Stimulated activated CD8-positive, alpha-beta memory T cell treated with anti-CD3 and anti-CD28 coated beads, Interleukin-2, amount 100 ng/mL, for 1 hour (primary cell): ENCODE measurements at regions not wholly inside any gene's neighbourhood (a gene's known extent, or its start where the extent isn't known, plus 50 kb on each side); places are given as distances from the start of the nearest gene placed in this dataset.
"Not testable (repeated sequence)": the region's sequence is repeated elsewhere in the genome, so short reads cannot be mapped to it uniquely, and the experiment has no call there.

Experiments used
- DNase-seq, 2 donors: peaks; one replicate each; pipeline ENCODE4 v3.0.0-alpha.2; 2020; ENCODE audit warnings: low read depth in 2 of 2

DNA sequence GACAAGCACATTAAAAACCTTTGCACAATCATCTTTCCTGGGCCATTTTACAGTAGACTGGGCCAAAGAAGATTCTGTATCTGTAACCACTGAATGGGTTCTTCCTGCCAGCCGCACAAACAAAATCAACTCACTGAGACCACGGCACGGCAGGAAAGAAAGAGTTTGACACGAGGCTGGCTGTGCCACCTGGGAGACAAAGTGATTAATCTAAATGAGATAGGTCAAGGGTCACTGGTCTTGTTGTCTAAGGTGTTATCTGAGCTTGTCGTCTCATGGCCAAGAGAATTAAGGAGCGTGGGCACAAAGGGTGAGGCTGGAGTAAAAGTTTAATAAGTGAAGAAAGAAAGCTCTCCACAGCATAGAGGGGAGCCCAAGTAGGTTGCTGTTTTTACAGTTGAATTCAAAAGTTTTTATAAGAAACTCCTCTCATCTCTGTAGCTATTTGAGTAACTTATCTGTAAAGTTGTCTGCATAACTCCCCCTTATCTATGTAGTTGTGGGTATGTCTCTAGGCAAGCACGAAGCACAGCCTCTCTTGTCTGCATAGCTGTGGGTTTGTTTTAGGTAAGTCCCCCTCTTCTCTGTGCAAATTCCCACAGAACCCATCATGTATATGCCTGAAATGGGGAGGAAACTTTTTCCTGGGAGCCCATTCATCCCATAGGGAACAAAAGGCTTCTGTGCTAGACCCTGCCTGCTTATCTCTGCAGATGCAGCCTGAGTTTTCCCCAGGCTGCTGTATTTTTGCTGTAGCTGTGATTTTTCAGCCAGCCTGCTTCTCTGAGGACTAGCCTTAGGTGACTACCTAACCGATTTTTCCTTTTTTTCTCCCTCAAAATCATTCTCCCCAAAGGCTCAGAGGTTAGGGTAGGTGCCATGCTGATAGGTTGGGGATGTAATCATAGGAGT lies 1314.6 kb upstream of the TMEM132C start:
- no peak for DNase-seq

DNA sequence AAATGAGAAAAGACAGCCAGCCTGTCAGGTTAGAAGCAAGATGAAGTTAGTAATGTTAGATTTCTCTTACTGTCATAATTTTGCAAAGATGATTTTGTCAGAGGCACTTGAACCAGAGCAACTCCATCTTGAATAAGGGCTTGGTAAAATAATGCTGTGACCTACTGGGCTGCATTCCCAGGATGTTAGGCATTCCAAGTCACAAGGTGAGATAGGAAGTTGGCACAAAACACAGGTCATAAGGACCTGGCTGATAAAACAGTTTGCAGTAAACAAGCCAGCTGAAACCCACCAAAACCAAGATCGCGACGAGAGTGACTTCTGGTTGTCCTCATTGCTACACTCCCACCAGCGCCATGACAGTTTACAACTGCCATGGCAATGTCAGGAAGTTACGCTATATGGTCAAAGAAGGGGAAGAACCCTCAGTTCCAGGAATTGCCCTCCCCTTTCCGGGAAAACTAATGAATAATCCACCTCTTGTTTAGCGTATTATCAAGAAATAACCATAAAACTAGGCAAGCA lies 1313.5 kb upstream of the TMEM132C start:
- DNase-seq, result no peak

DNA sequence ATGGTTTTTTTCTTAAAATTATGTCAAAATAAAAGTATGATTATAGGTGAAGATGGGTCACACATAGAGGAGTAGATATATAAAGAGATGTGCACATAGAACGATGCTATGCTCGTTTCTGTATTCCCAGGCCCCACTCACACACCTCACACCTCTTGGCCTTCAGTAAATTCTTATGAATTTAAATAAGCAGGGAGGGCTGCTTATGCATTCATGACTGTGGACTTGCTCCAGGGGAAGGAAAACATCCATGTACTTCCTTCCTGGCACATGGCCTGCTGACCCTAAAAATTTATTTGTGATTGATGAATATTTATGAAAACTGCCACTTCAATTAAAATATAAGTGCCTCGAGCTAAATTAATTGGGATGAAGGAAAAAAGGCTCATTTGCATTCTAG lies 1306.7 kb upstream of the TMEM132C start:
- no peak for DNase-seq

DNA sequence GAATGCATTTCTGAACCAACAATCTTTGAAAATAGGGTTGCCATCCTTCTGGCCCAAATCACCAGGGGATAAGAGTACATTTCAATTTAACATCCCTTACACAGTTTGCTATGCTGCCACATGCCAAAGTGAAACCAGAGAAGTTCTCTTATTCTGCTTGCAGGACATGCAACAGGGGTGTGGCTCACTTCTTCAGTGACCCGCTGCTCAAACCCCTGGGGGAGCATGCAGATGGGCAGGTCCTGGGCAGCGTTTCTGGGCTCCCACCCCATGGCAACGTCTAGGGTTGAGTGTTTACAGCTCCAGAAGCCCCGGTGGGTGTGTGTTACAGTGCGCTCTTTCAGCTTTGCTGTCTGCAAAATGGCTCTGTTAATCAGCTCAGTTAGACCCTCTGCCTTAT lies 1306.3 kb upstream of the TMEM132C start:
- DNase-seq, result no peak

DNA sequence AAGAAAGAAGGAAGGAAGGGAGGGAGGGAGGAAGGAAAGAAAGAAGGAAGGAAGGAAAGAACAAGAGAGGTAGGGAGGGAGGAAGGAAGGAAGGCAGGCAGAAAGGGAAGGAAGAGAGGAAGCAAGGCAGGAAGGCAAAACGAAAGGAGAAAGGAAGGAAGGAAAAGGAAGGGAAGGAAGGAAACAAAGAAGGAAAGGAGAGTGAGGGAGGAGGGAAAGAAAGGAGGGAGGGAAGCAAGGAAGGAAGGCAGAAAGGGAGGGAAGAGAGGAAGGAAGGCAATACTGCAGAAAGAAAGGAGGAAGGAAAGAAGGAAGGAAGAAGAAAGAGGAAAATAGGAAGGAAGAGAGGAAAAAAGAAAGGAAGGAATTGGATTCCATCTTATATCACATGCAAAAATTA lies 1303.1 kb upstream of the TMEM132C start:
- DNase-seq, result no peak

DNA sequence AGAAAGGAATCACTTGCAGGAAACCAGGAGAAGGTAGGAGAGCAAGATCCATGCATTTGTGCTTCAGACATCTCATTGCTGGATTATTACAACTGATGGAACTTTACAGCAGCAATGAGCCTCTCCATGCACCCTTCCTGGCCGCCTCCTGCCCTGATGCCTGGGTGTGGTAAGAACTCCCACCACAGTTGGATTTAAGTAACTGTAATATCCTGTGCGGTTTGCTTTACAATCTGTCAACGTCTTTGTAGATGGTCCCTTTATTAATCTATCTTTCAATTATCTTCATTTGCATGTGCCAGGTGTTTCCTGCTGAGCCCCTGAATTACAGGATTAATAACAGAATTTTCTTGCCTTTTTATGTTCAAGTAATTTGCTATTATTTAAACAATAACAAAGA lies 1300.5 kb upstream of the TMEM132C start:
- DNase-seq, result no peak

DNA sequence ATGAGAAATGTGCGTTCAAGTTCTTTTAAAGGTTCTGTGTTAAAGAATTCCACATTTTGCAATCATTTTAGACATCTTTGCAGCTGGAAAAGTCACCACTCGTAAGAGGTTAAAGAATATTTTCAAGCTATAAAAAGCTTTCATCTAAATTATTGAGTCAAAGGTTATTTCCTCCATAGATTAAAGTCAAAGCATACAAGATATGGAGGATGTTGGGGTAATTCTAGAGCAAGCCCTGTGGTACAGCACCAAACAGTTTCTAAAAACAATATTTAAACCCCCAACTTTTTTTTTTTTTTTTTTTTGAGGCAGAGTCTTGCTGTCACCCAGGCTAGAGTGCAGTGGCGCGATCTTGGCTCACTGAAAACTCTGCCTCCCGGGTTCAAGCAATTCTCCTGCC lies 1299.8 kb upstream of the TMEM132C start:
- DNase-seq, result no peak

DNA sequence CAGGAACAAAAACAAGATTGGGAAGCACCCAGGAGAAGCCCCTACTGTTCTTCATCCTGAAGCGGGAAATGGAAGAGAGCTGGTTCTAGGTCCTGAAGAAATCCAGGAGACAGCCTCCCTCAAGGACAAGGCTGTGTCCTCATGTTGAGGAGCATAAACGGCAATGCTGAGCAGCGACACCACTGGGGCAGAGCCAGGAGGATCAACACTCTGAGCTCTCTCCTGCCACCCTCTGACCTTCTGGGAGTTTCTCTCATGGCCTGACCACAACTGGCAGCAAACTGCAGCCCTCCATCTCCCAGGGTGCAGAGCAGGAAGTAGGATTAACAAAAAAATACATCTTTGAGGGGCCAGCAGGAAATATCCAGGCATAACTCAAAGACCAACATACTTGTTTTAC lies 1292.2 kb upstream of the TMEM132C start:
- DNase-seq, result no peak

DNA sequence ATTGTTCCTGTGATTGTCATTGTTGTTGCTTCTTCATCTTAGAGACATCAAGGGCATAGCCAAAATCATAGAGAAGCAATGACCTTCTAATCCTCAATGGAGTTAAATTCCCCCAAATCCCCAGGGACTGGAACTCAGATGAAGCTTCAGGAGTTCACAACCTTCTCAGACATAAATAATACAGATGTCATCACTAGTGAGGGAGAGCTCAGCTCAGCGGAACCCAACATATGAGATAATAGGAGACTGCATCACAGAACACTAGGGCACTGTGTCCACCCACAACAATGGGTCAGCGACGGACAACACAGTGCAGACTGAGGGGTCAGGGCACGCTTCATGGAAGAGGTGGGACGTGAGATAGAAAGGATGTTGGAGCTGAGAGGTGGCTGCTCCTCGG lies 1290.4 kb upstream of the TMEM132C start:
- DNase-seq, result no peak

DNA sequence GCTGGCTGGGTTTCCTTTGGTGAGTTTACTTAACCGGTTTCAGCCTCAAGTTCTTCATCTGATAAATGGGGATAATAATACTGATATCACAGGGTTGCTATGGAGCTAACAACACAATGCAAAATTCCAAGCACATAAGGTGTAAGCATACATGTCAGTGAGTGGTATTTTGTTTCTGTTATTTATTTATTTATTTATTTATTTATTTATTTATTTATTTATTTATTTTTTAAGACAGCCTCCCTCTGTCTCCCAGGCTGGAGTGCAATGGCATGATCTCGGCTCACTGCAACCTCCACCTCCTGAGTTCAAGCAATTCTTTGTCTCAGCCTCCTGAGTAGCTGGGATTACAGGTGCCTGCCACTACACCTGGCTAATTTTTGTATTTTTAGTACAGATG lies 1287.4 kb upstream of the TMEM132C start:
- DNase-seq, result not testable (repeated sequence)

DNA sequence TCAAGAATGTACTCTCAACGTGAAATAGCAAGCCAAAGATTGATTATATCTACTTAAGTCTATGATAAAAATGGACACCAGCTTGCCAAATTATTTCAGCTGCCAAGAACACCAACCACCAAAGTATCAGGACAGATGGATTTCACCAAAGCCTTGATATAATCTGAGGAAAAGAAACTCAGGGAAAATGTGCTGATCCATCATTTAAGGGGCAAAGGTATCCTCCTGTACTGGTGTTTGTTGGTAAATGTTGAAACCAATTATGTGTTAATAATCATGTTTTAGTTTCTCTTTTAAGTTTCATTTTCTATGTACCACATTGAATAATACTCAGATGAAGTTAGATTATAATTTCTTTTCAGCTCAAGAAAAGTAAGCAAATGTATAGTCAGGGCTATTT lies 1284.3 kb upstream of the TMEM132C start:
- DNase-seq, result no peak

DNA sequence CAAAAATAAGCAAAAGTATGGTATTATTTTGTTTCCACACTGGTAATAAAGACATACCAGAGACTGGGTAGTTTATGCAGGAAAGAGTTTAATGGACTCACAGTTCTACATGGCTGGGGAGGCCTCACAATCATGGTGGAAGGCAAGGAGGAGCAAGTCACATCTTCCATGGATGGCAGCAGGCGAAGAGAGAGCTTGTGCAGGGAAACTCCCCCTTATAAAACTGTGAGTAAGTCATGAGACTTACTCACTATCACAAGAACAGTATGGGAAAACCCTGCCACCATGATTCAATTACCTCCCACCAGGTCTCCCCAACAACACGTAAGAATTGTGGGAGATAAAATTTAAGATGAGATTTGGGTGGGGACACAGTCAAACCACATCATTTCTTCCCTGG lies 1283.2 kb upstream of the TMEM132C start:
- DNase-seq, result not testable (repeated sequence)

DNA sequence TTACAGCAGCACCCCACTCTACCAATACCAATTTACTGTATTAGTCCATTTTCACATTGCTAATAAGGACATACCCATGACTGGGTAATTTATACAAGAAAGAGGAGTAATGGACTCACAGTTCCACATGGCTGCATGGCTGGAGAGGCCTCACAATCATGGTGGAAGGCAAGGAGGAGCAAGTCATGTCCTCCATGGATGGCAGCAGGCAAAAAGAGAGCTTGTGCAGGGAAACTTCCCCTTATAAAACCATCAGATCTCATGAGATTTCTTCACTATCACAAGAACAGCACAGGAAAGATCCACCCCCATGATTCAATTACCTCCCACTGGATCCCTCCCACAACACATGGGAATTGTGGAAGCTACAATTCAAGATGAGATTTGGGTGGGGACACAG lies 1281.3 kb upstream of the TMEM132C start:
- not testable (repeated sequence) for DNase-seq

DNA sequence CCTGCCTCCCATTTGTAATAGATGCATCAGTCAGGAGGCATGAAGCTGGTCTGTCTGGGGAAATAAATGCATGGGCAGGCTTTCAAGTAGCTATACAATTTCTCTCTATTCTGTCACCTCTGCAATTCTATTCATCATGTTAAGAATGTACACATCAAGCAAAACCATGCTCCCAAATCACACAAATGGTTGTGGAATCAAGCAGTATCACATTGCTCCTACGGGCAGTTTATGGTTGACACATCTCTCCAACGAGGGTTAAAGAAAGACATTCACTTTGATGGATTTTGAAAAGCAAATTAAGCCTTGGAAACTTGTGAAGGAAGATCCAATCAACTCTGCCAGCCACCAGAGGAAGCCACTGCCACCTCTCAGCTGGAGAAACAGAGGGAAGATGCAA lies 1277.4 kb upstream of the TMEM132C start:
- DNase-seq, result no peak

DNA sequence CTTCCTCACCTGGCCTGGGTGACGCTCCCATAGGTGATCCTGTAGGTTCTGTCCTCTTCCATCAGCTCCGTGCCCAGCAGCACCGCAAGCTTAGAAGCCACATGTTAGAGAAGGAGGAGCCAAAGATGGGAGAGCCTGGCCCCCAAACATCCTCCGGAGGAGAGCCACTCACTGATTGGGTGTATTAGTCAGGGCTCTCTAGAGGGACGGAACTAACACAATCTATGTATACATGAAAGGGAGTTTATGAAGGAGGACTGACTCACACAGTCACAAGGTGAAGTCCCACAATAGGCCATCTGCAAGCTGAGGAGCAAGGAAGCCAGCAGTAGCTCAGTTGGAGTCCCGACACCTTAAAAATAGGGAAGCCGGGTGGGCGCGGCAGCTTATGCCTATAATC lies 1273.1 kb upstream of the TMEM132C start:
- DNase-seq, result no peak

DNA sequence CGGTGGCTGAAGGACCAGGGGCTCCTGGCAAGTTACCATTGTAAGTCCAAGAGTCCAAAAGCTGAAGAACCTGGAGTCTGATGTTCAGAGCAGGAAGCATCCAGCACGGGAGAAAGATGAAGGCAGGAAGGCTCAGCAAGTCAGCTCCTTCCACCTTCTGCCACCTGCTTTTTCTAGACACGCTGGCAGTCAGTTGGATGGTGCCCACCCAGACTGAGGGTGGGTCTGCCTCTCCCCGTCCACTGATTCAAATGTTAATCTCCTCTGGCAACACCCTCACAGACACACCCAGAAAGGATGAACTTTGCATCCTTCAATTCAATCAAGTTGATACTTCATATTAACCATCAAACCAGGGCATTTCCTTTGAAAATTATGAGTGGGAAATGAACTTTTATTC lies 1272.4 kb upstream of the TMEM132C start:
- DNase-seq, result no peak

DNA sequence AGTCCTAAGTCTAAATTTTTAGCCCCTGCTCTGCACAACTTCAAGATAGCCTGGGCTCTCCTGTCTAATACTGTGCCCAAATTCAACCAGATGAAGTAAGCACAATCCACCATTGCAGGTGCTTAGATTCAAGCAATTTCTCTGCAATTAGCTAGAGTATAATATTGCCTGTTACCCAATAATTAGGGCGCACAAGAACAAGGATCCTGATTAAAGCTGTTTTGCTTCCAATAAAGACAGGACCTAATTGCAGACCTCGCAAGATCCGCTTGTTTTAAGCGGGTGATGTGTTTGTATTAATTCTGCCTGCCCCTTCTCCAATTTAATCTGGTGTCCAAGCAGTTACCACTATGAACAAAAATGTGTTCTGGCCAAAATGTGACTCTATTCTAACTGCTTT lies 1268.9 kb upstream of the TMEM132C start:
- no peak for DNase-seq

DNA sequence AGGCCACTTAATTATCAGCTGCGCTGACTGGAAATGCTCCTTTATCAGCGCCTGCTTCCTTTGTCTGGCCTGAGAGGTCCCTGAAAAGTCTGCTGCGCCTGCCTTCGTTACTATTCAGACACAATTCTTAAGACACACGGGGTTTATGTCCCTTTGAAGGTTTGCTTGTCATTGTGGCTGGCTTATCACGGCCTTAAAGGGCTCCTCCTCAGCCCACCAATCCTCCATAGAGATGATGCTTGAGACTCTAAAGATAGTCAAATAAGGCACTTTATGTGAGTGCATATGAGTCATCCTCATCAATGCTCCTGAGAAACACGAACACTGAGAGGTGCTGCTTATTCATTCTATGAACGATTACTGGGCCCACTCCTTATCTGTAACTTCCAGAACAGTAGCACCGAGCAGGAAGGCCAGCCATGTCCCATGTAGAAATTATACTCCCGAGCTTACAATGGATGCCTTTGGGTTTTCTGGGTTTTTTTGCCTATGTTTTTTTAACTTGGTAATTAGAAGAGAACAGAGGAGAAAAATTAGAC lies 1268.2 kb upstream of the TMEM132C start:
- DNase-seq, result no peak

DNA sequence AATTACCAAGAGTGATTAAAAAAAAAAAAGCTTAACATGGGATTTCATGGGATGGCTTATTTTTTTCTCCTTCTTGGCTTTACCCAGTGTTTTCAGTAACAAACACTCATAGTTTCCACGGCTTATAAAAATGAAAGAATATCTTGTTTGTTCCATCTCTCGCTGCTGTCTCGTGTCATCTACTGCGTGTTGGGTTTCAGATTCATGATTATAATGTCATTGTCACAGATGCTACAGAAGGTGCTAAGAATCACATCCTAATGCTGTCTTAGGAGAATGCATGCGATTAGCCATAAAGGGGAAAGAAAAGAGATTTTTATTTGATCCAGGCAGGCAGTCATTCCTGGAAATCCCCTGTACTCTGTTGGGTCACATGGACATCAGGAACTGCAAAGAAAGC lies 1267.6 kb upstream of the TMEM132C start:
- DNase-seq, result no peak

DNA sequence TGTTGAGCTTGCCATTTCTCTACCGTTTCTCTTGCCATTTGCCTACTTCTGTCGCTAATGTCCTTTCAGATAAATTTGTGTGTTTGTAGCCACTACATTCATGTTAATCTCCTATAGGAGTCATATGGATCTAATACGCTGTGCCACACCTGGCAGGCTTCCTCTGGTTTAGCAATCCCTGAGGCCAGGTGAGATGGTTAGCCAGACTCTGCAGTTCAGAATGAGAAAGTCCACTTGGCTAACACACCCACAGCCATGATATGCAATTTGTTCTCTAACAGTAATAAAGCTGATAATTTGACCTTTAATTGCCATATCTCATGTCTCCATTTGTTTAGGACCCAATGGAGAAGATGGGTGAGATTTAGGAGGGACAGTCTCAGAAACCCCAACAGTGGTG lies 1261.6 kb upstream of the TMEM132C start:
- DNase-seq, result no peak

DNA sequence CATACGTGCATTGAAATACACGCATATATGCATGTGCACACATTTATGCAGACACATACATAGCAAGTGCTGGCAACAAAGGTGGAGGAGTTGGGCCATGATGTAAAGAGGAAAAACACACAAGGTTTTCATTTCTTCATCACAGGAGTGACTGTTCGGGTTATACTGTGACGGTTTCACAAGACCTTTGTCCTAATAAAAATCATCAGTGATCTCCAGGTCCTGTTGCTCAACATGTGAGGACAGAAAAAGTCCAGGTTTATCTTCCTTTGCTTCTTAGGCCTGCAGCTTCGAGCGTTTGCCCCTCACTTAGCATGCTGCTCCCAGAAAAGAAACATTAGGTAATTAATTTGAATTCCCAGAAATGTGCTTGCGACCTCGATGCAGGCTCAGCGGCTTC lies 1260.0 kb upstream of the TMEM132C start:
- no peak for DNase-seq

DNA sequence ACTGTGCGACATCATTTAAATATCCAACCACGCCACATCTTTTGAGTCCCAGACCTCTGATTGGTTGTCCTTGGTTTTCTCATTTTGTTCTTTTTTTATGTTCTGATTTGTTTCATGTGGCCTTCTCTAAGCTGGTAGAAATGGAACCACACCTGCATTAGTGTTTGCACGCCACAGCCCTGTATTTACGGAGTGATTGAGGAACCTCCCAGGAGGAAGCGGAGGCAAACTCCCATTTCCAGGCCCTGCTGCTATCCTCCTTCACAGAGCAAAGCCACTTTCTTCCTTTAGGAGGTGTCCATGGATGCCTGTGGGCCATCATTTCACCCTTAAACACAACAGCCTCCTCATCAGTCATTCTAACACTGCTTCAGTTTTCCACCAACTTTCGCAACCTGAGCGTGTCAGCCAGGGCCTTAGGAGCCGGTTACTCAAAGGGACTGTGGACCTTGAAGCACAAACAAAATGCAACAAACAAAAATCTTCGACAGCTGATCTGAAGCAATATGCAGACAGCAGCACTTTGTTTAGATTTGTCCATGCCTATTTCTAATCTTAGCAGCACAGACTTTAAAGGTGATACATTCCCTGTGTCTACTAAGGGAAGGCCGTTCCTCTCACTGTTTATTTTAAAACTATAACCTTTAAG lies 1258.1 kb upstream of the TMEM132C start:
- no peak for DNase-seq

DNA sequence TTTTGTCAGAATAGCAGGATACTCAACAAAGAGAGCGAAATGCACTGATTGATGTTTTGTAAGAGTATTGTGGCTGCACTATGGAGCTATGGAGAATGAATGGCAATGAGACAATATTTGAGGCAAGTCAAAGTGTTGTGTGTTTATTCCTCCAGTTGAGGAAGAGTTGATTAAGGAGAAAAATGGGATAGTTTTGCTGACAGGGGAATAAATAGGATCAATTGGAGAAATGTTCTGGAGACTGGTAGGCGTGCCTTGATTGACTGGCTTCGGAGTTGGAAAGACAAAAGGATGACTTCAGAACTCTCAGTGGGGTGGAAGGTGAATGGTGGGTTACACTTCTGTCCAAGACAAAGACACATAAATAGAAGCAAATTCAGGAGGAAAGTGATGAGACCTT lies 1254.9 kb upstream of the TMEM132C start:
- no peak for DNase-seq
